ENCODE measurements at regions not wholly inside any gene's neighbourhood (a gene's known extent, or its start where the extent isn't known, plus 50 kb on each side); places are given as distances from the start of the nearest gene placed in this dataset.
A peak's percentile ranks its signal among the peaks of the same experiment; 100 is the strongest.
"Not testable (repeated sequence)": the region's sequence is repeated elsewhere in the genome, so short reads cannot be mapped to it uniquely, and the experiment has no call there.

GRCh38 chr7:76971201-76971600, 61.0 kb downstream of the SPDYE17 start:
- H3K36me3 ChIP-seq; H3K27ac ChIP-seq; H3K27me3 ChIP-seq; in situ Hi-C loops (cut with MboI; ENCODE audit: low pct_ligation_motif_present in 1 of 4, low pct_unique_long_range_greater_than_20kb in 1 of 4, low sequenced_read_pairs in 3 of 4); H3K9me3 ChIP-seq; H3K4me1 ChIP-seq; H3K4me3 ChIP-seq; intact Hi-C loops (cut with DNase I; ENCODE audit: low total_unique reads); DNase-seq: not testable (repeated sequence)
- 91% methylated on average over 3 of the region's 6 CpGs; no CpG with 5 or more reads in 1 of the 2 donors for WGBS, 2 donors (ENCODE audit: low coverage in 1 of 2)

GRCh38 chr7:76969892-76970291, 62.3 kb downstream of the SPDYE17 start:
- not testable (repeated sequence) for DNase-seq

GRCh38 chr7:76965731-76966548, 66.2 kb downstream of the SPDYE17 start:
- H3K4me1 ChIP-seq; H3K27me3 ChIP-seq; intact Hi-C loops (cut with DNase I; ENCODE audit: low total_unique reads); DNase-seq; H3K36me3 ChIP-seq; in situ Hi-C loops (cut with MboI; ENCODE audit: low pct_ligation_motif_present in 1 of 4, low pct_unique_long_range_greater_than_20kb in 1 of 4, low sequenced_read_pairs in 3 of 4); H3K9me3 ChIP-seq; H3K4me3 ChIP-seq: not testable (repeated sequence)
- H3K27ac ChIP-seq, result peak overlapping the region in 1 of 4 donors; percentile 36
- no CpG with 5 or more reads among the region's 17 CpGs for WGBS, 2 donors (ENCODE audit: low coverage in 1 of 2)

More at GRCh38 chr7:76969892-76970291, 62.3 kb downstream of the SPDYE17 start:
- intact Hi-C loops (cut with DNase I; ENCODE audit: low total_unique reads); H3K9me3 ChIP-seq; H3K4me3 ChIP-seq; in situ Hi-C loops (cut with MboI; ENCODE audit: low pct_ligation_motif_present in 1 of 4, low pct_unique_long_range_greater_than_20kb in 1 of 4, low sequenced_read_pairs in 3 of 4); H3K27me3 ChIP-seq; H3K27ac ChIP-seq; H3K4me1 ChIP-seq; H3K36me3 ChIP-seq: not testable (repeated sequence)
- WGBS, 2 donors (ENCODE audit: low coverage in 1 of 2), result 100% methylated on average over 1 of the region's 7 CpGs; no CpG with 5 or more reads in 1 of the 2 donors

- WGBS, 2 donors (ENCODE audit: low coverage in 1 of 2), result no CpG with 5 or more reads among the region's 8 CpGs
- H3K4me3 ChIP-seq; DNase-seq; H3K27ac ChIP-seq; intact Hi-C loops (cut with DNase I; ENCODE audit: low total_unique reads); H3K9me3 ChIP-seq; H3K4me1 ChIP-seq; H3K27me3 ChIP-seq; H3K36me3 ChIP-seq; in situ Hi-C loops (cut with MboI; ENCODE audit: low pct_ligation_motif_present in 1 of 4, low pct_unique_long_range_greater_than_20kb in 1 of 4, low sequenced_read_pairs in 3 of 4): not testable (repeated sequence)
These were observed 68.1 kb downstream of the SPDYE17 start for GRCh38 chr7:76964050-76964449.

GRCh38 chr7:76963061-76963460, 69.1 kb downstream of the SPDYE17 start:
- H3K36me3 ChIP-seq; H3K4me1 ChIP-seq; H3K4me3 ChIP-seq; H3K9me3 ChIP-seq; intact Hi-C loops (cut with DNase I; ENCODE audit: low total_unique reads); in situ Hi-C loops (cut with MboI; ENCODE audit: low pct_ligation_motif_present in 1 of 4, low pct_unique_long_range_greater_than_20kb in 1 of 4, low sequenced_read_pairs in 3 of 4); H3K27me3 ChIP-seq: not testable (repeated sequence)
- DNase-seq, result peak; percentile 44
- H3K27ac ChIP-seq, result peak overlapping the region in 2 of 4 donors; percentile 28 to 50
- WGBS, 2 donors (ENCODE audit: low coverage in 1 of 2), result 37% methylated on average over 4 of the region's 7 CpGs; no CpG with 5 or more reads in 1 of the 2 donors

GRCh38 chr7:76960400-76960986, 71.7 kb downstream of the SPDYE17 start:
- H3K9me3 ChIP-seq; H3K27ac ChIP-seq; intact Hi-C loops (cut with DNase I; ENCODE audit: low total_unique reads); H3K4me3 ChIP-seq; H3K4me1 ChIP-seq; H3K36me3 ChIP-seq; H3K27me3 ChIP-seq; in situ Hi-C loops (cut with MboI; ENCODE audit: low pct_ligation_motif_present in 1 of 4, low pct_unique_long_range_greater_than_20kb in 1 of 4, low sequenced_read_pairs in 3 of 4); DNase-seq: not testable (repeated sequence)
- no CpG with 5 or more reads among the region's 16 CpGs for WGBS, 2 donors (ENCODE audit: low coverage in 1 of 2)

GRCh38 chr7:76959573-76960399, 72.4 kb downstream of the SPDYE17 start:
- WGBS, 2 donors (ENCODE audit: low coverage in 1 of 2), result no CpG with 5 or more reads among the region's 69 CpGs
- in situ Hi-C loops (cut with MboI; ENCODE audit: low pct_ligation_motif_present in 1 of 4, low pct_unique_long_range_greater_than_20kb in 1 of 4, low sequenced_read_pairs in 3 of 4); intact Hi-C loops (cut with DNase I; ENCODE audit: low total_unique reads); H3K27me3 ChIP-seq; DNase-seq; H3K36me3 ChIP-seq; H3K4me1 ChIP-seq; H3K27ac ChIP-seq; H3K9me3 ChIP-seq: not testable (repeated sequence)
- H3K4me3 ChIP-seq, result peak overlapping the region in 1 of 4 donors; percentile 32

- intact Hi-C loops (cut with DNase I; ENCODE audit: low total_unique reads); H3K4me3 ChIP-seq; DNase-seq; in situ Hi-C loops (cut with MboI; ENCODE audit: low pct_ligation_motif_present in 1 of 4, low pct_unique_long_range_greater_than_20kb in 1 of 4, low sequenced_read_pairs in 3 of 4); H3K4me1 ChIP-seq; H3K36me3 ChIP-seq; H3K9me3 ChIP-seq; H3K27me3 ChIP-seq; H3K27ac ChIP-seq: not testable (repeated sequence)
- no CpG with 5 or more reads among the region's 5 CpGs for WGBS, 2 donors (ENCODE audit: low coverage in 1 of 2)
These were observed 75.6 kb downstream of the SPDYE17 start for GRCh38 chr7:76956531-76956930.

- DNase-seq; intact Hi-C loops (cut with DNase I; ENCODE audit: low total_unique reads); H3K36me3 ChIP-seq; H3K27me3 ChIP-seq; H3K4me1 ChIP-seq; in situ Hi-C loops (cut with MboI; ENCODE audit: low pct_ligation_motif_present in 1 of 4, low pct_unique_long_range_greater_than_20kb in 1 of 4, low sequenced_read_pairs in 3 of 4); H3K27ac ChIP-seq; H3K9me3 ChIP-seq; H3K4me3 ChIP-seq: not testable (repeated sequence)
- 17% methylated on average over 1 of the region's 4 CpGs; no CpG with 5 or more reads in 1 of the 2 donors for WGBS, 2 donors (ENCODE audit: low coverage in 1 of 2)
These were observed 77.0 kb downstream of the SPDYE17 start for GRCh38 chr7:76955124-76955523.

- H3K9me3 ChIP-seq; intact Hi-C loops (cut with DNase I; ENCODE audit: low total_unique reads); in situ Hi-C loops (cut with MboI; ENCODE audit: low pct_ligation_motif_present in 1 of 4, low pct_unique_long_range_greater_than_20kb in 1 of 4, low sequenced_read_pairs in 3 of 4); H3K27ac ChIP-seq; H3K4me1 ChIP-seq; DNase-seq; H3K27me3 ChIP-seq; H3K4me3 ChIP-seq; H3K36me3 ChIP-seq: not testable (repeated sequence)
These were observed 87.6 kb downstream of the SPDYE17 start for GRCh38 chr7:76944603-76945002.
